Adrenal gland (tissue), 9 donors: ENCODE measurements at regions not wholly inside any gene's neighbourhood (a gene's known extent, or its start where the extent isn't known, plus 50 kb on each side); places are given as distances from the start of the nearest gene placed in this dataset.

Experiments used
- DNase-seq, 7 donors: peaks; one replicate each; pipeline ENCODE4 v3.0.0-alpha.2; 2019 to 2020
- H3K27ac ChIP-seq, 5 donors: fragments of 200-600 bp; sonication (generic) in 4 of 5; 1 replicate in 3 of 5; 2 replicates in 2 of 5; pipeline versions ENCODE4 v1.5.1 to v1.8.0; 2016 to 2020; ENCODE audit warnings: mild to moderate bottlenecking in 1 of 5
- H3K27me3 ChIP-seq: fragments of 200-600 bp; 2 replicates; pipeline ENCODE4 v1.8.0; 2021
- H3K36me3 ChIP-seq, 2 donors: fragments of 200-600 bp; replicated peaks in 1 of 2; 1 replicate in 1 of 2; 2 replicates in 1 of 2; pipeline versions ENCODE4 v1.5.1 to v1.8.0; 2018 to 2022
- H3K4me1 ChIP-seq, 2 donors: fragments of 200-600 bp; replicated peaks in 1 of 2; 1 replicate in 1 of 2; 2 replicates in 1 of 2; pipeline versions ENCODE4 v1.5.1 to v1.8.0; 2018 to 2021
- H3K4me3 ChIP-seq, 4 donors: fragments of 200-600 bp; sonication (generic) in 3 of 4; one replicate each; pipeline ENCODE4 v1.5.1; 2016 to 2018
- H3K9me3 ChIP-seq, 3 donors: fragments of 200-600 bp; sonication (generic) in 1 of 3; replicated peaks in 1 of 3; 1 replicate in 2 of 3; 2 replicates in 1 of 3; pipeline versions ENCODE4 v1.5.1 to v1.8.0; 2016 to 2021
- POLR2A ChIP-seq, 2 donors: fragments of 450-650 bp; IDR thresholded peaks; one replicate each; pipeline ENCODE4 v1.6.1; 2017; ENCODE audit warnings: antibody characterized with exemption in 2 of 2, mild to moderate bottlenecking in 2 of 2, moderate library complexity in 1 of 2
- WGBS, 4 donors: extraction: QIAGEN DNeasy Blood & Tissue Kit in 2 of 4; methylation state at CpG; one replicate each; pipeline versions ENCODE4 v1.1.5 to v1.1.7; 2013 to 2017; 5-methylcytosine and 5-hydroxymethylcytosine counted together
- intact Hi-C, 2 donors: fragments of 100-400 bp; cut with DNase I; formaldehyde crosslinking; loops; one replicate each; pipeline versions ENCODE4 v1.14.1 to v1.15.0; 2022 to 2023
- TF ChIP-seq, protein P1 (sequence below), 6 experiments: fragments of 450-650 bp in 4 of 6; fragments of 200-600 bp in 2 of 6; sonication (generic) in 1 of 6; IDR thresholded peaks; 1 replicate in 5 of 6; 2 replicates in 1 of 6; pipeline versions ENCODE4 v1.5.1 to v1.8.0; 2016 to 2021; ENCODE audit warnings: antibody characterized with exemption in 6 of 6, mild to moderate bottlenecking in 2 of 6, moderate library complexity in 1 of 6
- donor health status: healthy with polysubstance abuse.
- donor health status: Bipolar disorder and iron deficiency.
- donor health status: DM: yes; HTN: yes; CAD: no.
- donor health status: DM: no; HTN: no; CAD: no.
- donor health status: DM: no; HTN: no; CAD: no.

DNA sequence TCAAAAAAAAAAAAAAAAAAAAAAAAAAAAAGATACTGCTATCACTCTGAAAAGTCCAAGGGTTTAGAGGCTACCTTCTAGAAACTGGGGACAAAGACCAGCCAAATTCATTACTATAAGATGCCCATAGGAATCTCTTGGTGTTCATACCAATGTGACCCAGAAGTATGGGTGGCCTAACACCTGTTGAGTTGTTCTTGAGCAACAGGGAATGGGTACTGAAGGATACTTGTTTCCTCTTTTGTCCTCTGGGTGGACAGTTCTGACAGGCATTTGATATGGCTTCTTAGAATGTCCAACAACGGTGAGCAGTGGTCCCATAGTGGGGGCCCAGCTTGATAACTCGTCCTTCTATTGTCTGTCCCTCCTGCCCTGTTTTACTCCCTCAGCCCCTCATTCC is 141.4 kb upstream of the PLEKHM1 start:
- WGBS, 4 donors = 95 to 98% (median 96%) methylated on average over 2 of the region's 2 CpGs
- intact Hi-C loops = no loop called here
- H3K36me3 ChIP-seq = peaks cover 0 to 26% of the 10 kb centered on the region in 2 donors

DNA sequence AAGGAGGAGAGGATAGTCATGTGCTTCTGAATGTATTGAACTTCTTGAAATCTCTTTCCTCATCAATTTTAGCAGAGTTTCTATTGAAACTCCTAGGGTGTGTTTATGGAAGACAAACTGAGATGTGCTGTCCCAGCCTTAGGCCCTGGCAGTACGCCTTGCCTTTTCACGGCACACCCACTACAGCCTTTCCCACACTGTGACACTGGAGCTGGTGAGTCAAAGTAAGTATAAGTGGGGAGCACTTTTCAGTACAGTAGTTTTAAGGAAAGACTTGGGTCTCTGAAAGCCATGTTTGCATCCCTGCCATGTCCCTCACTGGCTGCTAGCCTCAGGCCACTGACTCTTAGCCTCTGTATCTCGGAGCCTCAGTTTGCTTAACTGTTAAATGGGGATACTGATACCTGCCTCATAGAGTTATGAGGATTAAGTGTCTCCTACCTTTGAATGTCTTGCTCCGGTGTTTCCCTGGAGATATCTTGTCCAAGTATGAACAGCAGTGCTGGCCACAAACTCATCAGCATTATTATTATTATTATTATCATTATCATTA is 144.7 kb upstream of the CRHR1 start:
- intact Hi-C loops = no loop called here
- Histone ChIP-seq H3K9me3 (no peaks in the 10 kb centered on the region), H3K36me3 (peaks cover 0 to 12% of the 10 kb centered on the region in 2 donors), H3K27me3 (no peaks in the 10 kb centered on the region), H3K4me1 (no peaks in the 10 kb centered on the region), H3K27ac (no peak overlapping the region), H3K4me3 (no peak overlapping the region)
- DNase-seq = no peak
- WGBS, 4 donors = 93 to 98% (median 95%) methylated on average over 4 of the region's 4 CpGs
- TF ChIP-seq, protein P1, sequence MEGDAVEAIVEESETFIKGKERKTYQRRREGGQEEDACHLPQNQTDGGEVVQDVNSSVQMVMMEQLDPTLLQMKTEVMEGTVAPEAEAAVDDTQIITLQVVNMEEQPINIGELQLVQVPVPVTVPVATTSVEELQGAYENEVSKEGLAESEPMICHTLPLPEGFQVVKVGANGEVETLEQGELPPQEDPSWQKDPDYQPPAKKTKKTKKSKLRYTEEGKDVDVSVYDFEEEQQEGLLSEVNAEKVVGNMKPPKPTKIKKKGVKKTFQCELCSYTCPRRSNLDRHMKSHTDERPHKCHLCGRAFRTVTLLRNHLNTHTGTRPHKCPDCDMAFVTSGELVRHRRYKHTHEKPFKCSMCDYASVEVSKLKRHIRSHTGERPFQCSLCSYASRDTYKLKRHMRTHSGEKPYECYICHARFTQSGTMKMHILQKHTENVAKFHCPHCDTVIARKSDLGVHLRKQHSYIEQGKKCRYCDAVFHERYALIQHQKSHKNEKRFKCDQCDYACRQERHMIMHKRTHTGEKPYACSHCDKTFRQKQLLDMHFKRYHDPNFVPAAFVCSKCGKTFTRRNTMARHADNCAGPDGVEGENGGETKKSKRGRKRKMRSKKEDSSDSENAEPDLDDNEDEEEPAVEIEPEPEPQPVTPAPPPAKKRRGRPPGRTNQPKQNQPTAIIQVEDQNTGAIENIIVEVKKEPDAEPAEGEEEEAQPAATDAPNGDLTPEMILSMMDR (IDR thresholded peaks at IDR 0.05) = no peak
- no peak for TF ChIP-seq POLR2A (IDR thresholded peaks at IDR 0.05)

More for the DNA sequence above, 141.4 kb upstream of the PLEKHM1 start:
- Histone ChIP-seq H3K4me1 (no peaks in the 10 kb centered on the region), H3K27ac (no peak overlapping the region), H3K9me3 (no peaks in the 10 kb centered on the region), H3K4me3 (no peak overlapping the region), H3K27me3 (no peaks in the 10 kb centered on the region)
- no peak for TF ChIP-seq POLR2A (IDR thresholded peaks at IDR 0.05)
- TF ChIP-seq, protein P1 (IDR thresholded peaks at IDR 0.05) = no peak
- DNase-seq = no peak

DNA sequence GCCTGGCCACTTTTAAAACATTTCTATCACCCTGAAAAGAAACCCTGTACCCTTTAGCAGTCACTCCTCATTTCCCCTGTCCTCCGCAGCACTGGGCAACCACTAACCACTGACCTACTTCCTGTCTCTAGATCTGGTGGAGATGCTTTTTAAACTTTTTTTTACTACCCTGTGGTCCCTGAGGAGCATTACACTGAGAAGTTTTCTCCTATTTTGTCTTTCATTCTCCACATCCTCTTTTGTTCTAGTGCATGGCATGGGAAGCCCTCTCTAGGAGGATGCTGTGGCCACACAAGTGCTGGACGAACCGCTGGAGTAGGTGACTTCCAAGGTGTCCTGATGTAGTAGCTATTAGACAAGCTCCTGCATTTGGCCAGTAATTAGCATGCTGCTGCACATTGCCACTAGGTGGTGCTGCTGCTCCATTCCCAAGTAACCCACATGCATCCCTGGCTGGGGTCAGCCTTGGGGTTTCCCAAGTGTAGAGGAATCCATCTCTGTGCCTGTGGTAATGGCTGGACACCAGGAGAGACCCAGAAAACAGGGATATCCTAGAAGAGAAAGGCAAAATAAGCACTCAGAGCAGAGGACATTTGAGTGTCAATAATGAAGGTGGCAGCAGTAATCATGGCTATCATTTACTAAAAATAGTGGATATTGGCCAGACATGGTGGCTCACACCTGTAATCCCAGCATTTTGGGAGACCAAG is 143.8 kb upstream of the CRHR1 start:
- DNase-seq = peak; percentile 70 to 88 (median 73)
- Histone ChIP-seq H3K4me1 (no peaks in the 10 kb centered on the region), H3K36me3 (peaks cover 0 to 9% of the 10 kb centered on the region in 2 donors), H3K4me3 (no peak overlapping the region), H3K9me3 (no peaks in the 10 kb centered on the region), H3K27ac (no peak overlapping the region), H3K27me3 (no peaks in the 10 kb centered on the region)
- intact Hi-C loops = loop anchor here (2.0 to 5.0 kb wide), 2 partner anchors 191 to 192 kb away; no protein-coding TSS in a partner anchor
- TF ChIP-seq, protein P1 (IDR thresholded peaks at IDR 0.05) = peak; percentile 90 to 98 (median 95)
- TF ChIP-seq POLR2A (IDR thresholded peaks at IDR 0.05) = no peak
- WGBS, 4 donors = 6 to 16% (median 9%) methylated on average over 3 of the region's 3 CpGs

DNA sequence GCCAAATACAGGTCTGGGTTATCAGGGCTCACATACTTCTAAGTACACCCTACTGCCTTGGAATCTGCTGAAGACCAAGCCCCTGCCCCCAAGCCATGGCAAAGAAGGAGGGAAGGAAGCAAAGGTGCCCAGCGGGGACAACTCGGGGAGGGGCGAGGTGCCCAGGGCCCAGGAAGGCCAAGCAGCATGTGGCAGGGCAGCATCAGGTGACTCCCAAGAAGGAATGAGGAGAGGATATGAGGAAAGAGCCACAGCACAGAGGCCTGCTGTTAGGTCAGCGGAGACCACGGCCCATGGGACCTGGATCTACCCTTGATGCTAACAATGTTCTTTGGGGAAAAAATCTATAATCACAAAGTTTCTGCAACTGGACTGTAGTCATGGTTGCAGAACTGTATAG is 142.6 kb upstream of the CRHR1 start:
- Histone ChIP-seq H3K27ac (no peak overlapping the region), H3K9me3 (no peaks in the 10 kb centered on the region), H3K36me3 (peaks cover 0 to 6% of the 10 kb centered on the region in 2 donors), H3K27me3 (no peaks in the 10 kb centered on the region), H3K4me1 (no peaks in the 10 kb centered on the region), H3K4me3 (no peak overlapping the region)
- intact Hi-C loops = loop anchor here (2.0 to 5.0 kb wide), 2 partner anchors 189 to 191 kb away; no protein-coding TSS in a partner anchor
- TF ChIP-seq, protein P1 (IDR thresholded peaks at IDR 0.05) = no peak
- no peak for TF ChIP-seq POLR2A (IDR thresholded peaks at IDR 0.05)
- DNase-seq = no peak
- WGBS, 4 donors = 67 to 85% (median 68%) methylated on average over 5 of the region's 5 CpGs
